ENCODE measurements at regions not wholly inside any gene's neighbourhood (a gene's known extent, or its start where the extent isn't known, plus 50 kb on each side); places are given as distances from the start of the nearest gene placed in this dataset.

GRCh38 chrX:81615979-81616378 lies 414.1 kb downstream of the SH3BGRL start:
- H2AFZ ChIP-seq (ENCODE audit: low read length), result no peak overlapping the region
- H3K9me2 ChIP-seq (replicated peaks; ENCODE audit: insufficient read depth, low read length), result no peaks in the 10 kb centered on the region
- H3K4me3 ChIP-seq (ENCODE audit: low read length), result no peak overlapping the region
- no peaks in the 10 kb centered on the region for H3K27me3 ChIP-seq (ENCODE audit: low read length)
- H4K20me1 ChIP-seq (ENCODE audit: insufficient read depth, low read depth, low read length), result no peaks in the 10 kb centered on the region
- H3K4me2 ChIP-seq (ENCODE audit: low read depth, low read length, poor library complexity, severe bottlenecking), result no peak overlapping the region
- H3K36me3 ChIP-seq (ENCODE audit: insufficient read depth, low read length), result no peaks in the 10 kb centered on the region
- H3K4me1 ChIP-seq (ENCODE audit: low read length), result no peaks in the 10 kb centered on the region
- peaks cover 31% of the 10 kb centered on the region for H3K9me3 ChIP-seq (ENCODE audit: low read length)
- H3K27ac ChIP-seq (ENCODE audit: low read length), result no peak overlapping the region
- no peak for DNase-seq
- H3K79me2 ChIP-seq (ENCODE audit: low read length), result no peaks in the 10 kb centered on the region
- H3K9ac ChIP-seq (ENCODE audit: low read length), result no peak overlapping the region

DNA sequence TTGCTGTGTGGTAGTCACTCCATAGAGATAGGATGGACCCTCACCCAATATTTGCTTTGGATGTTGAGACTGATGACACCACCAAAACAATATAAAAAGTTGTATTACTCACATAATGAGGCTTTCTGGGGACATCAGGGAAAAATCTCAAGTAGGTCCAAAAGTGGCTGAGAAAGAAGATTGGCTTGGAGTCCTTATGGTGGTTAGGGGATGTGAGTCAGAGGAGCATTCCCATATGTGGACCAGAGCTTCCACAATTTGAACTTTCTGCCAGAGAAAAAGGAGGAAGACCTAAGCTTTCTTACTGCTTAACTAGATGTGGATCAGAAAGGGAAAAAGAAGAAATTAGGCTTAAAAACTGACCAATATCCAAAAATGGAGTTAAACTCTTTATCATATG lies 460.5 kb downstream of the SH3BGRL start:
- Histone ChIP-seq H3K4me2 (ENCODE audit: low read depth, low read length, poor library complexity, severe bottlenecking) (no peak overlapping the region), H3K4me3 (ENCODE audit: low read length) (no peak overlapping the region), H3K9me2 (replicated peaks; ENCODE audit: insufficient read depth, low read length) (no peaks in the 10 kb centered on the region), H3K27me3 (ENCODE audit: low read length) (no peaks in the 10 kb centered on the region), H3K4me1 (ENCODE audit: low read length) (no peaks in the 10 kb centered on the region), H3K9ac (ENCODE audit: low read length) (no peak overlapping the region), H3K9me3 (ENCODE audit: low read length) (peaks cover 23% of the 10 kb centered on the region), H3K27ac (ENCODE audit: low read length) (no peak overlapping the region), H3K36me3 (ENCODE audit: insufficient read depth, low read length) (no peaks in the 10 kb centered on the region), H4K20me1 (ENCODE audit: insufficient read depth, low read depth, low read length) (no peaks in the 10 kb centered on the region), H2AFZ (ENCODE audit: low read length) (no peak overlapping the region), H3K79me2 (ENCODE audit: low read length) (no peaks in the 10 kb centered on the region)
- no peak for DNase-seq

DNA sequence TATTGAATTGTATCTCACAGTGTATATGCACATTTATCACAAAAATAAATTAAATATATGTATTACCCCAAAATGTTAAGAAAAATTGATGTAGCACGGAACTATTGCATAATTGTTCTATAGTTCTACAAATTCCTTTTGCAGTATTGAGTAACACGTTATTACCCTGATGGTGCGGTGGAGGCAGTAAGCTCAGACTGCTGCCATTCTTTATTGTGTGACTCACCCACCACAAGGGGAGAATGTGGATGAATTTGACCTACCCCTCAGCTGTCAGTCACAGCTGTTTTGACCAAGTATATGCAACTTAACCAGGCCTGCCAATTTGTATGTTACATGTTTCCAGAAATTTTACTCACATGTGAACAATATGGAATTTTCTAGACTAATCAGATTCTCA lies 506.6 kb downstream of the SH3BGRL start:
- no peaks in the 10 kb centered on the region for H3K4me1 ChIP-seq (ENCODE audit: low read length)
- H3K4me2 ChIP-seq (ENCODE audit: low read depth, low read length, poor library complexity, severe bottlenecking), result no peak overlapping the region
- H3K27ac ChIP-seq (ENCODE audit: low read length), result no peak overlapping the region
- H4K20me1 ChIP-seq (ENCODE audit: insufficient read depth, low read depth, low read length), result no peaks in the 10 kb centered on the region
- H3K9me2 ChIP-seq (replicated peaks; ENCODE audit: insufficient read depth, low read length), result no peaks in the 10 kb centered on the region
- H3K9ac ChIP-seq (ENCODE audit: low read length), result no peak overlapping the region
- no peak overlapping the region; the same call in 1 of the 2 replicates for H2AFZ ChIP-seq (ENCODE audit: low read length)
- no peak for DNase-seq
- H3K79me2 ChIP-seq (ENCODE audit: low read length), result no peaks in the 10 kb centered on the region
- no peak overlapping the region for H3K4me3 ChIP-seq (ENCODE audit: low read length)
- no peaks in the 10 kb centered on the region for H3K27me3 ChIP-seq (ENCODE audit: low read length)
- peaks cover 21% of the 10 kb centered on the region; the same call in 1 of the 2 replicates for H3K9me3 ChIP-seq (ENCODE audit: low read length)
- H3K36me3 ChIP-seq (ENCODE audit: insufficient read depth, low read length), result no peaks in the 10 kb centered on the region

- Histone ChIP-seq H3K4me1 (ENCODE audit: low read length) (no peaks in the 10 kb centered on the region), H3K4me2 (ENCODE audit: low read depth, low read length, poor library complexity, severe bottlenecking) (no peak overlapping the region), H2AFZ (ENCODE audit: low read length) (no peak overlapping the region), H3K9me2 (replicated peaks; ENCODE audit: insufficient read depth, low read length) (no peaks in the 10 kb centered on the region), H3K27ac (ENCODE audit: low read length) (no peak overlapping the region), H3K9me3 (ENCODE audit: low read length) (peaks cover 30% of the 10 kb centered on the region), H4K20me1 (ENCODE audit: insufficient read depth, low read depth, low read length) (no peaks in the 10 kb centered on the region), H3K4me3 (ENCODE audit: low read length) (no peak overlapping the region), H3K27me3 (ENCODE audit: low read length) (no peaks in the 10 kb centered on the region), H3K9ac (ENCODE audit: low read length) (no peak overlapping the region), H3K36me3 (ENCODE audit: insufficient read depth, low read length) (no peaks in the 10 kb centered on the region), H3K79me2 (ENCODE audit: low read length) (no peaks in the 10 kb centered on the region)
- no peak for DNase-seq
Observed at GRCh38 chrX:81728622-81729021, 526.7 kb downstream of the SH3BGRL start.

- no peaks in the 10 kb centered on the region for H3K36me3 ChIP-seq (ENCODE audit: insufficient read depth, low read length)
- H3K4me1 ChIP-seq (ENCODE audit: low read length), result no peaks in the 10 kb centered on the region
- no peak overlapping the region for H3K4me3 ChIP-seq (ENCODE audit: low read length)
- H2AFZ ChIP-seq (ENCODE audit: low read length), result no peak overlapping the region
- no peaks in the 10 kb centered on the region for H3K9me2 ChIP-seq (replicated peaks; ENCODE audit: insufficient read depth, low read length)
- H3K27me3 ChIP-seq (ENCODE audit: low read length), result no peaks in the 10 kb centered on the region
- H4K20me1 ChIP-seq (ENCODE audit: insufficient read depth, low read depth, low read length), result no peaks in the 10 kb centered on the region
- DNase-seq, result no peak
- H3K27ac ChIP-seq (ENCODE audit: low read length), result no peak overlapping the region
- H3K4me2 ChIP-seq (ENCODE audit: low read depth, low read length, poor library complexity, severe bottlenecking), result no peak overlapping the region
- peaks cover 30% of the 10 kb centered on the region for H3K9me3 ChIP-seq (ENCODE audit: low read length)
- H3K9ac ChIP-seq (ENCODE audit: low read length), result no peak overlapping the region
- H3K79me2 ChIP-seq (ENCODE audit: low read length), result no peaks in the 10 kb centered on the region
Observed at GRCh38 chrX:81729269-81729777, 527.4 kb downstream of the SH3BGRL start.

DNA sequence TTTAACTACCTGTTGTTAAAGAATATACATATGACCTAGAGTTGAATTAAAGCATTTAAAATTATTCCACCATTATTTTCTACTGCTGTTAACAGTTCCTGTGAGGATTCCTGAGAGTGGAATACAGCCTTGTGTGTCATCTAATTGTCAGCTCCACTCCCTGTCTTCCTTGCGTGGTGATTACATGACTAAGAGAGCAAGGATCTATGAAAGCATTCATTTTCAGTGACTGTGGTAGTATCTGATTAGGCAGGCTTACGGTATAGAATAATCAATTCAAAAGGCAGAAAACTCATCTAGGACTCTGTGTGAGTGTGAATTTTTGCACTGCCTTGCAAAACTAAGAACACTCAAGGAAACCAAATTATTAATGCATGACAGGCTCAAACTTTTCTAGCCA lies 577.8 kb downstream of the SH3BGRL start:
- H3K9me3 ChIP-seq (ENCODE audit: low read length), result peaks cover 11% of the 10 kb centered on the region
- H3K4me1 ChIP-seq (ENCODE audit: low read length), result no peaks in the 10 kb centered on the region
- H3K27ac ChIP-seq (ENCODE audit: low read length), result no peak overlapping the region
- no peak for DNase-seq
- H3K9me2 ChIP-seq (replicated peaks; ENCODE audit: insufficient read depth, low read length), result no peaks in the 10 kb centered on the region
- no peaks in the 10 kb centered on the region for H3K36me3 ChIP-seq (ENCODE audit: insufficient read depth, low read length)
- H3K79me2 ChIP-seq (ENCODE audit: low read length), result no peaks in the 10 kb centered on the region
- H3K9ac ChIP-seq (ENCODE audit: low read length), result no peak overlapping the region
- H3K4me2 ChIP-seq (ENCODE audit: low read depth, low read length, poor library complexity, severe bottlenecking), result no peak overlapping the region
- no peaks in the 10 kb centered on the region for H3K27me3 ChIP-seq (ENCODE audit: low read length)
- no peaks in the 10 kb centered on the region for H4K20me1 ChIP-seq (ENCODE audit: insufficient read depth, low read depth, low read length)
- no peak overlapping the region for H2AFZ ChIP-seq (ENCODE audit: low read length)
- no peak overlapping the region for H3K4me3 ChIP-seq (ENCODE audit: low read length)

DNA sequence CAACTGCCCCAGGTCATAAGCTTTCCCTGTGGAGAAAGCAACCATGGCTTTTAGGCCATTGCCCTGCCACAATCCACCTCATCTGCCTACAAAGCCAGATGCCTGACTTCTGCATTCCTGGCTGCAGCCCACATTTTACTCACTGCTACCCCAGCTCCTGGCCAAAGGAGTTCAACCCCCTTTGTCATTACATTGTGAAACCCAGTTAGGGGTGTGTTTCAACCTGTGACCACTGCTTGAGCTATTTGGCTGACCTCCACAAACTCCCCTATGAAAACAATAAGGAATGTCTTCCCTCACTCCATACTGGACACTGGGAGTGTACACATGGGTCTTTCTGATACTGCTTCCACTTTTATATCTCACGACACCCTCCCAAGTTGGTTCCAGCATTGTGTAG lies 589.2 kb downstream of the SH3BGRL start:
- Histone ChIP-seq H3K9me2 (replicated peaks; ENCODE audit: insufficient read depth, low read length) (no peaks in the 10 kb centered on the region), H3K4me3 (ENCODE audit: low read length) (no peak overlapping the region), H3K36me3 (ENCODE audit: insufficient read depth, low read length) (no peaks in the 10 kb centered on the region), H3K79me2 (ENCODE audit: low read length) (no peaks in the 10 kb centered on the region), H3K4me1 (ENCODE audit: low read length) (no peaks in the 10 kb centered on the region), H3K27me3 (ENCODE audit: low read length) (no peaks in the 10 kb centered on the region), H3K4me2 (ENCODE audit: low read depth, low read length, poor library complexity, severe bottlenecking) (no peak overlapping the region), H2AFZ (ENCODE audit: low read length) (no peak overlapping the region), H3K9ac (ENCODE audit: low read length) (no peak overlapping the region), H3K27ac (ENCODE audit: low read length) (no peak overlapping the region), H3K9me3 (ENCODE audit: low read length) (0 out of 2 replicates have a peak, but pooled peaks cover 16% of the 10 kb centered on the region), H4K20me1 (ENCODE audit: insufficient read depth, low read depth, low read length) (no peaks in the 10 kb centered on the region)
- DNase-seq, result no peak
